Stimulated activated CD8-positive, alpha-beta memory T cell treated with anti-CD3 and anti-CD28 coated beads, Interleukin-7, amount 100 ng/mL, for 4 hours (primary cell): ENCODE measurements at regions not wholly inside any gene's neighbourhood (a gene's known extent, or its start where the extent isn't known, plus 50 kb on each side); places are given as distances from the start of the nearest gene placed in this dataset.
A peak's percentile ranks its signal among the peaks of the same experiment; 100 is the strongest.
"Not testable (repeated sequence)": the region's sequence is repeated elsewhere in the genome, so short reads cannot be mapped to it uniquely, and the experiment has no call there.

Source experiments
- DNase-seq, 2 donors: peaks; one replicate each; pipeline ENCODE4 v3.0.0-alpha.2; 2020; ENCODE audit warnings: low read depth in 2 of 2

DNA sequence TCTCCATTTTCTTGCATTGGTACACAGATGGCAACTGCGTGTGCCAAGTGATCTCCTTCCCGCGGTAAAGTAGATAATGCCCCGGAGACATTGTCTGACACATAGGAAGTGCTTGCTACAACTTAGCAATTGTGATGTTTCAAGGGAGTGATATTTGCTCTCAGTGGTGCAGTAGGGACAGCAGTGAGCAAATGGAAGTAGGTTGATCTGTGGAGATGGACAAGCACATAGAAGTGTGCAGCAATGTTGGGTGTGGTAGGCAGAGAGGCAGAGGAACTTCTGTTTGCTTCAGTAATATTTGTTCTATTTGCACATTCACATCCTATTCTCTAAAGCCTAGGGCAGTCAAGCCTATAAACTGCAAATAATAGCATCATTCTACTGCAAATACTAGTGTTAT lies 846.7 kb upstream of the PRKX start:
- DNase-seq = no peak

DNA sequence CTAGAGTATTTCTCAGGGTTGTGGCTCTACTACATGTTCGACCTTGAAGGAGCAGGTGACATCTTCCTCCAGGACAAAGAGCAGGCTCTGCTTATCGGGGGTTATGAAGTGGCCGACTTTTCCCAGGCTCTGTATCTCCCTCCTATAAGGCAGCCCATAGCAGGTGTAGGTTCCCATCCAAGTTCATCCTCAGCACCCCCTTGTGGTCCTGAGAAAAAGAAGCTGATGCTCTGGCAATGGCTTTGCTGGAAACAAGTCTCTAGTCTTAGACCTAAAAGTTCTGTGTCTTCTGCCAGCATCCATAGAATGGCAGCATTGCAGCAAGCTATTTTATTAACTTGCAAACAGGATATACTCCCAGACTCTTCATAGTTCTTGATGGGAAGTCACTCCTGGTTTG lies 836.6 kb upstream of the PRKX start:
- DNase-seq = no peak

DNA sequence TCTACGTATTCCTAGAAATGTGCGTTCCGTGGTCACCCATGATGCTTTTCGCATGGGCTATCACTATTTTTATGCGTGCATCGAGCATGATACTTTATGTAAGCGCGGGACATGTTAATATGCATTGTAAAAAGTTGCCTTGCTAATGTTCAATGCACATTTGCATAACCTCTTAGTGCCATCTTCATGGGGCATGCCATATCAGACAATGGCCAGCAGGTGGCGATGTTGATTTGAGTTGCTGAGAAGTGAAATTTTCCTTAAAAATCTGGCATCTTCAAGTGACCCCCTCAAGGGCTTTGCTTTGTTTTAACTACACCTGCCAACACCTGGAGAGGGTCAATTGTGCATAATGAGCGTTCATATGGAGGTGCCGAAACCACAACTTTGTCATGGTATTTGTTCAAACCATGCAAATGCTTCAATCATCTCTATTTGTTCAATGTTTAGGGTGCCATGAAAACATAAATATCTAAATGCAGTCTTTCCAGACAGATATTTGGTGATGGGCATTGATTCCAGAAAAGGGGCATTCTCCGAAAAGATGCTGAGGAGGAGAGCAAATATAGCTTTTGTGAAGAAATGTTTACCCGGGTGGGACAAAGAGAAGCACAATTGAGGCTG lies 833.9 kb upstream of the PRKX start:
- peak in 1 of 2 donors; percentile 7 for DNase-seq

DNA sequence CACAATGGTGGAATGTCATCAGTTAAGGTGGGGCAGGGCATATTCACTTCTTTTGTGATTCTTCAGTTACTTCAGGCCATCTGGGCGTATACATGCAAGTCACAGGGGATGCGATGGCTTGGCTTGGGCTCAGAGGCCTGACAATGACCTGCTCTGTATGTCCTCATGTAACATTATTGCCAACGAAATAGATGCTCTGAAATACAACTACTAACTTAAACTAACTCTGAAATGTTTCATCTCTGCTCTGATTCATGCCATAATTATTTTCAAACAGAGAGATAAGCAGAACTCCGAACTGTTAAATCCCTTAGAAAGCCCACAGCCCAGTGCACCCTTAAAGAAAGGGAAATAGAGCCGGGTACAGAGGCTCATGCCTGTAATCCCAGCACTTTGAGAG lies 832.7 kb upstream of the PRKX start:
- not testable (repeated sequence) for DNase-seq

DNA sequence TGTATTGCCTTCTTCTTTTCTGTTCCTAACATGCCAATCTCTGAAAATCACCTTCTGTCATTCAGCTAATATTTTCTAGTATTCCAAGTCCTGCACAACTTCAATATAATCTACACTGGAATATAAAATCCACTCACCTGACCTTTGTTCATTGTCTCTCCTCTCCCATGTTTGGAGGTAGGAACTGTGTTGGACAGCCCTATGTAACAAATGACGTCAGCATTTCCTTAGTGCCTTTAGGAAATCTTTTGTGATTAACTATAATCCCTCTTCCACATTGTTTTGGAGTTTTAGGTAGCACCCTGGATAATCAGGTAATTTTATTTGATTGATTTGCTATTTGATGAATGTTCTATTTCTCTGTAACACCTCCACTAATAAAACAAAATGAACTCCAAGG lies 814.8 kb upstream of the PRKX start:
- DNase-seq = no peak

DNA sequence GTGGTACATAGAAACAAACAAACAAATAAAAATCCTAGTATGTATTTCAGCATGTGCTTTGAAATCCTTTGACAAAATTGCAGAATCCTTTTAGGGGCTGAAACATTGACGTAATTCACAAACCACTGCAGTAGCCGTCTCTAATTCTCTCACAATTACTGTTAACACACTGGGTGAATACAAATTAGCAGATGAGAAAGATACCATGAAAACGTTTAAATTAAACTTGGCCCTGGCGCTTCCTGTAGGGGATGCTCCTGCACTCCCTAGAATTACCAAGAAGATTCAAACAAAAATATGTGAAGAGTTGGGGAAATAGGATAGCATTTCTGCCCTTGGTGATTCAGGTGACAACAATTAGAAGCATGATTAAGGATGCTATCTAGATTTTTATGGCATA lies 772.5 kb upstream of the PRKX start:
- no peak for DNase-seq

DNA sequence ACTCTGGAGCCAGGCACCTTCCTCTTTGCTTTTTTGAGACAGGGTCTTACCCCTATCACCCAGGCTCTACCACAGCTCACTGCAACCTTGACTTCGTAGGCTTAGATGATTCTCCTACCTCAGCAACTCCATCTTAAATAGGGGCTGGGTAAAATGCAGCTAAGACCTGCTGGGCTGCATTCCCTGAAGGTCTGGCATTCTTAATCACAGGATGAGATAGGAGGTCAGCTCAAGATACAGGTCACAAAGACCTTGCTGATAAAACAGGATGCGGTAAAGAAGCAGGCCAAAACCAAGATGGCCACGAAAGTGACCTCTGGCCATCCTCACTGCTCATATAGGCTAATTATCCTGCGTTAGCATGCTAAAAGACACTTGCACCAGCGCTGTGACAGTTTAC lies 770.8 kb upstream of the PRKX start:
- no peak for DNase-seq

DNA sequence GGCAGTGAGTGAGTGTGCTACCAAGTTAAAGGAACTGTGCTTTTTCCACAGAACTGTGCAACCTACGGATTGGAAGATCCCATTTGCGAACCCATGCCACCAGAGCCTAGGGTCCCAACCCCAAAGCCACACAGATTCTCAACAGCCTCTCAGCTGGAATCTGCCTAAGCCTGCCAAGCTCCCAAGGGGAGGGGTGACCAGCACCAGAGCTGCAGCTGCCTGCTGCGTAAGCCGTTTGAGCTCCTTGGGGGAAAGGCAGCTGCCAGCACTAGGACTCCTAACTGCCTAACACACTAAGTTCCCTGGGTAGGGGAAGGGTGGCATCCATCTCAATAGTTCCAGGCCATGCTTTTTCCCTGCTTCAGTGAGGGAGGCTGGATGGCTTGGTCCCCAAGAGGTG lies 738.1 kb upstream of the PRKX start:
- no peak for DNase-seq

DNA sequence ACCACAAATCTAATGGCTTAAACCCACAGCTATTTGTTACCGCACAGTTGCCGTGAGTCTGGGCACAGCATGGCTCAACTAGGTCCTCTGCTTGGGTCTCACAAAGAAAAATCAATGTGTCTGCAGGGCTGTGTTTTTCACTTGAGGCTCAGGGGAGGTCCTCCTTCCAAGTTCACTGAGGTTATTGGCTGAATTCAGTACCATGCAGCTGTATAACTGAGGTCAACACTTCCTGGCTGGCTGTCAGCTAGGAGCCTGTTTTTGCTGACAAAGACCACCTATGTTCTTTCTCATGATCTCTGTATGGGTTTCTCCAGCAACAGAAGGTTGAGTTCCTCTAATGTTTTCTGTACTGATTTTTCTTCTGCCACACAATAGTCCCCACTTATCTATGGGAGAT lies 736.7 kb upstream of the PRKX start:
- DNase-seq = no peak

DNA sequence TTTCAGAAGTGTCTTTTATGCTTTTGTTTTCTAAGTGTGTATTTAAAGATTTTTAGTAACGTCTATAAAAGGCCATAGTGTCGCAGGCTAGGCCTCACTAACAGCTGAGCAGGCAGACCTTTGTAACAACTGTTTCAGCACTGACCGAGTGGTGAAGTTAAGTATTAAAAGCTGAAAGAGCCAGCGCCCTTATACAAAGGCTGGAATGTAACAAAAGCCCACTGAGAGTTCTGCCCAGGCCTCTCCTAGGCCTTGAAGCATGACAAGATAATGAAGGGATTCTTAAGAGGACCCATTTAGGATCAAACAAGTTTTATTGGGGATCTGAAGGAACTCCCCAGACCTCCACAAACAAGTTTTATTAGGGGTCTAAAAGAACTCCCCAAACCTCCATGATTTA lies 722.5 kb upstream of the PRKX start:
- DNase-seq = no peak

DNA sequence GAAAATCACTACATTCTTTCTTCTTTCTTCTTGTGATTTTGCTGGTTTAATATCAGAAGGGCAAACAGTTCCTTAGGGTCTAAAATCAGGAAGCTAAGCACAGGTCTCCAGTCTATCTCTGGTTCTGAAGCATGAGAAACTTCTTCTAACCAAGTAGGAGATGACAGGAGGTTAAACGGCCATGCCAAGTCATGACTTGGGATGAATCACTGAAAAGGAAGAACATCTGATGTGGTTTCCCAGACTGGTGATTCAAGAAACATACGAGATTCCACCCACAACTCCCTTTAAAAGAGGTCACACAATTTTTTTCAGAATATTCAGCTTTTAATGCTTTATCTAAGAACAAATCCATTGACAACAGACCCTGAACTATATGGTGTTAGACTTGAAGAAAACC lies 684.0 kb upstream of the PRKX start:
- no peak for DNase-seq

DNA sequence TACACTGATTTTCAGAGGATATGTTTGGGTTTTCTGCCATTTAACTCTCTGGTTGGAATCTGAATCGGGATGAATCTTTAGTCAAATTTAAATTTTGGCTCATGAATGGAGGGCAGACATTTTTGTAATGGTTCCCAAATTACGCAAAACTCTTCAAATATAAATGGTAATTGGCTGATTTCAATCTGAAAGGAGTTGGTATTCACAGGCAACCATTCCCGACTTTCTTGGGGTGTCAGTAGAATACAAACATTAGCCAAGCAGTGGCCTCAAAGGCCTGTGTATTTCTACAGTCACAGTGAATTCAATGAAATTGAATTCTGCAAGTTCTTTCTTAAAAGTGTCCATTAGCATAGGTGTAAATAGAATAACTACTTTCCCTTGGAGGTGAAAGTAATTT lies 668.8 kb upstream of the PRKX start:
- DNase-seq = no peak

DNA sequence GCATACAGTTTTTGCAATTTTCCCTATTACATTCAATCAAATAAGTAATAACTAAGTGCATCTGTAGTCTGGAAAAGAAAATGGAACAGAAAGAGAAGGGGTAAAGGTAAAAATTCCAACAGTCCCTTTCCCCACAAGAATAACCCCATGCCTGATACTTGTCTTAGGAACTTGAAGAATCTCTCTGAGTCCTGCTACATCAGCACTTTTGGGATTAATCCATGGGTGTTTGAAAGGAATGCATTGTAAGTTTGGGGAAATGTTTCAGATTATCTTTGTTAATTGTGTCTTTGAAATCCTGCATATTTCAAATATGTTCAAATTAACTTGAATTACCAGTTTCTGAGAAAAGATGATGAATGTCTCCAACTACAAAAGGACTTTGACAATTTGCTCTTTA lies 667.3 kb upstream of the PRKX start:
- no peak for DNase-seq

DNA sequence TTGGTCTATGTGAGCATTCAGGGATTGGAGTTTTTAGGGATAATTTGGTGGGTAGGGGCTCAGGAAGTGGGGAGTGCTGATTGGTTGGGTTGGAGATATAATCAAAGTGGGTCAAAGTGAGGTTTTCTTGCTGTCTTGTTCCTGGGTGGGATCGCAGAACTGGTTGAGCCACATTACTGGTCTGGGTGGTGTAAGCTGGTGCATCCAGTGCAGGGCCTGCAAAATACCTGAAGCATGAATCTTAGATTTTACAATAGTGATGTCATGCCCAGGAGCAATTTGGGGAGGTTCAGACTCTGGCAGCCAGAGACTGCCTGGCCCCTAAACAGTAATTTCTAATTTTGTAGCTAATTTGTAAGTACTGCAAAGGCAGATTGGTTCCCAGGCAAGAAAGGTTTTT lies 665.6 kb upstream of the PRKX start:
- no peak for DNase-seq

DNA sequence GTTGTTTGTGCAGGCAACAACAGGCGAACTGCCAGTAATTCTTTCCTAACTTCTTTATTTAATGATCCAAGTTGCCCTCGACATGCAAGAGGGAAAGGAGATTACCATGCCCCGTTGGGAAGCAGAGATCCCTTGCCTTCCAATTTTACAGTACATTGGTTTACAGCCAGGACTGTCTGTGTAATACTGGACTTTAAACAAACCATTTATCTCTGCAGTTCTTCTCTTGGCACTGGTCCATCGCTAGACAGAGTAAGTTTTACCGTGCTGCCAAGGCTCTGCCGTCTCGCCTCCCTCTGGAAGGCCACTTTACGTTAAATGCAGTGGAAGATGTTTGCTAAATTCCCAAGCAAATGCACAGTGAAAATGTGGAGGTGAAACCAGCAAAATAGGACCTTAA lies 660.3 kb upstream of the PRKX start:
- no peak for DNase-seq

DNA sequence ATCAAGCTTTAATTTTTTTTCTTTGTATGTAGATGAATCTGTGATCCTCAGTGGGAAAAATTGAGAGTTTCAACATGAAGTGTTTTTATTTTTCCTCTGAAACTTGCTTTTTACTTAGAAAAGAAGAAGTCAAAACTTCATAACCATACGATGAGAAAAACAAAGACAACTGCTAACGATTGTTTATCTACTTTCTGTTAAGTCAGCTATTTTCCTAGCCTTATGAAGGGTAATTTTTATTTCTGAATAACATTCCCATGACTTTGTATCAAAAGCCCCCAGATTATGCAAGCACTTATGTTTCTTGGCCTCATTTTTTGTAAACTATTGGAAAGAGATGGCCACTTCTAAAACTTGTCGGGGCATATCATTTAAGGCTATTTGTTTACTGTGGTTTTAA lies 645.1 kb upstream of the PRKX start:
- DNase-seq = no peak

DNA sequence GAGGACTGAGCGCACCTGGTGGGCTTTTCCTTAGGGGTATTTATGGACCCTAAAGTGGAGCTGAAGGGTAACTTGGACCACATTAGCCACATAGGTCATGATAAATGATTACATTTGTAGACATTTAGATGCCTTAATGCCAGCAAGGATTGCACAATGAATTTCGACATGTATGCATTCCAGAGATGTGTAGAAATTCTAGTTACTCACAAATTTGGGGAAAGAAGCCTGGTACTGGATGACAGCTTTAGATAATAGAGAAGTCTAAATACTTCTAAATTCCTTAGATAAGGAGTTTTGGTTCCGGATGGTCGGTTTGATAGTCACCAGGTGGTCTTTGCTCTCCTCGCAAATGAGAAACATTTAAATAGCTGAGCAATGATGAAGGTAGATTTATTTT lies 609.5 kb upstream of the PRKX start:
- no peak for DNase-seq

DNA sequence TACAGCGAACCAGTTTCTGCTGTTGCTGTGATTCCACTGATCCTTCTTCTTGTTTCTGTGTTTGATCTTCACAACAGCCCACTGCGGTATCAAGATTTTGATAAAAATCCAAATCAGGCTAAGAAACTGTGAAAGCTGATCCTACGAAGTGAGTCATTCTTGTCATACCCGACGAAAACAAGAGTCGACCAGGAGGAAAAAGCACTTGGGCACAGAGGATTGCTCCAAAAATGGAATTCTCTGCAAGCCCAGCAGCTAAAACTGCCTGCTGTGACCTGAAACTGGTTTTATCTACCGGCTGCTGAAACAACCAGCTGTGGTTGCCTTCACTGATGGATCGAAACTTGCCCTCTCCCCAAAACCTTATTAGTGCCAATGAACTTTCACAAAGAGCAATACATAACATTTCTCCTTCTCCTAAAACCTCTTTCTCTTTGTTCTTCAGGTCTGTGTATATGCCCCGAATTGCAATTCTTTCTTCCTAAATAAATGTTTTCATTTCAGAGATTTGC lies 607.0 kb upstream of the PRKX start:
- no peak for DNase-seq

DNA sequence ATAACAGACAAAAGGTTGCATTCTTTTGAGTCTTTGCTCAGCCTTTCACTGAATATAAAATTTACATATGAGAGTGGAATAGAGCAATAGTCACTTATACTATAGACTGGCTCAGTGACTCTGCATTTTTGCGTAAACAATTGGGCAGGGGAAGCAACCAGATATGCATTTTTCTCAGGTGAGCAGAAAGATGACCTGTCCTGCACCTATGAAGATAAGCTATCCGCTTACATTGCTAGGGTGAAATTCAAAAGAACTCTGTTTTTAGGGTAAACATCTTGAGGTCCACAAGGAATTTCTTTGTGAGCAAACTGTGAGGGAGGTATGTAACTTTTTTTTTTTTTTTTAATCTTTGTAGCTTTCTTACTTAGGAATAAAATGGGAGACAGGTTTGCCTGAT lies 602.4 kb upstream of the PRKX start:
- DNase-seq = no peak

DNA sequence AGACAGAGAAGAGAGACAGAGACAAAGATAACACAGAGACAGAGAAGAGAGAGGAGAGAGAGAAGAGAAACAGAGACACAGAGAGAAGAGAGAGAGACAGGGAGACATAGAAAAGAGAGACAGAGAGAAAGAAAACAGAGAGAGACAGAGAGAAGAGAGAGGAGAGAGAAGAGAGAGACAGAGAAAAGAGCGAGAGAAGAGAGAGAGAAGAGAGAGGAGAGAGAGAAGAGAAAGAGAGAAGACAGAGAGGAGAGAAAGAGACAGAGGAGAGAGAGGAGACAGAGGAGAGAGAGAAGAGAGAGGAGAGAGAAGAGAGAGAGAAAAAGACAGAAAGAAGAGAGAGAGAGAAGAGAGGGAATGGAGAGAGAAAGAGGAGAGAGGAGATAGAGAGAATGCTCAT lies 601.1 kb upstream of the PRKX start:
- no peak for DNase-seq

DNA sequence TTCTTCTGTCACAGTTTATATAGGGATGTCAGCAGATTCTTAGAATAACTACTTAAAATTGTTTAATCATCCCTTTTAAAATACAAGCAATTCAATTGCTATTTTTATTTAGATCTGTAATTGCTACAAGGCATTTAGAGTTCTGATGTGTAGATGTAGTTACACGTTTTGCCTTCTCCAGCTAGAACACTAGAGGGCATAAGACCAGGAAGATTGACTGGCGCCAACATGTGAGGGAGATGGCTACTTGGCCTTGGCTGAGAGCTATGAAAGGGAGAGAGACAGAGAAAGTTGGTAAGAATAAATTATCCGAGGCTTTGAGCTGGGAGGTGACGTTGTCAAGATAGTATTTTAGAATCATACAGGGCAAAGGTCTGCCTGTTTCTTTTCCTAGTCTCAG lies 563.7 kb upstream of the PRKX start:
- DNase-seq = no peak

DNA sequence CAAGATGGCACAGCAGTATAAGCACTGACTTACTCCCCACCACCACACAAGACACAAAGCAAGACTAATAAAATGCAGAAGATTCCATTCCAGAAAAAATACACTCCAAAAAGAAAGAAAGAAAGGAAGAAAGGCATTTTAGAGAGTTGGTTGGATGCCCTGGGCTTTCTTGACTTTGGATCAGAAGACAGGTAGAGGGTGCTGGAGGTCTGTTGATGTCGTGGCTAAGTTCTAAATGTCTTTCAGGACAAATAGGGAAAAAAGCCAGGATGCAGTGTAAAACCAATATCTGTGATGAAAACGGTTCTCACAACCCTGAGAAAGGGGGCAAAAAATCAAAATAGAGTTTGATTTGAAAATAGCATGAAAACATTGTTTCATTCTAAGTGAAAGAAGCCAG lies 555.2 kb upstream of the PRKX start:
- DNase-seq = no peak

DNA sequence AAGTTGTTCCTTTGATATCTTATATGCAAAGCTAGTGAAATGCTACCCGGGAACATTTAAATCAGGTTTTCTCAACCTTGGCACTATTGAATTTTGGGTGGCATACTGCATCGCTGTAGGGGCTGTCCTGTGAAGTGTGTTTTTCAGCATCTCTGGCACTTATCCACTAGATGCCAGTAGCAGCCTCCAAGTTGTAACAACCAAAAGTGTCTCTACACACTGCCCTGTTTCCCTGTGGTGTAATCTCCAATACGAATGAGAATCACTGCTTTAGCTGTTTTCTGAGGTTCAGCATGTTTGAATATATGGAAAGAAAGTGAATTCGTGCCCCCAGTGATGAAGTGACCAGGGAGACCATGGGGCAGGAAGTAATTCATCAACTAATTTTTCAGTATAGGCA lies 551.6 kb upstream of the PRKX start:
- no peak for DNase-seq

DNA sequence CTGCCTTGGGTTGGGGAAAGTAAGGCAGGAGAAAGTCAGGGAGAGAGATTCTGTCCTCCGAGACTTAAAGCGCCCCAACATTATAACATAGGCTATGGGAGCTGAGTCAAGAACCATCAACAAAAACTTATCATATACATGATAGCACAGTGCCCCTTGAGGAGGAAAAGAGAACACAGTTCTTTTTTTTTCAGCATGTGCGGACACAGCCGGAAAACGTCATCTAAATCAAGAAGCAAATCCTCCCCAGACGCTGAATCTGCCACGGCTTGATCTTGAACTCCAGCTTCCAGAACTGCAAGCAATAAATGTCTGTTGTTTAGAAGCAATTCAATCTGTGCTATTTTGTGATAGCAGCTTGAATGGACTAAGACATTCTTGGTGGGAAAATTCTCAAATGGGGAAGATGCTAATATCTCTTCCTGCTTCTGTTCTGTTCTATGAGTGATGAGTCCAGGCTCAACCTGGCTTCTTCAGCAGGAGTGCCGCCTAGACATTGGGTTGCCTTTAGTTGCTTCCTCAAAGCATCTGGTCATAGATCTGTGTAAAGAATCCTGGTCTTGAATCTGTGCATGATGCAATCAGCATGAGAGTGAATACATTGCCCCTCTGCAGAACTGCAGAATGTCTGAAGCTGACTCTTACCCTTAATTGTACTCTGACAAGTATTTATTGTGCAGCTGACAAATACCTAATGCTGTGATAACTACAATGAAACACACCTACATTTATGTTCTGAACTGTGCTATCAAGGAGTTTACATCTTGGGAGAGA lies 549.8 kb upstream of the PRKX start:
- no peak for DNase-seq
